Colonic mucosa (tissue), 4 donors: ENCODE measurements at regions not wholly inside any gene's neighbourhood (a gene's known extent, or its start where the extent isn't known, plus 50 kb on each side); places are given as distances from the start of the nearest gene placed in this dataset.

ENCODE experiments used
- DNase-seq: peaks from one replicate; pipeline ENCODE4 v3.0.0-alpha.2; 2020
- H3K27ac ChIP-seq: fragments of 200-600 bp; one replicate; pipeline ENCODE4 v1.8.0; 2021
- H3K27me3 ChIP-seq: fragments of 200-600 bp; one replicate; pipeline ENCODE4 v1.8.0; 2021
- H3K36me3 ChIP-seq: fragments of 200-600 bp; one replicate; pipeline ENCODE4 v1.8.0; 2021
- H3K4me1 ChIP-seq: fragments of 200-600 bp; one replicate; pipeline ENCODE4 v1.8.0; 2021; ENCODE audit warnings: mild to moderate bottlenecking
- H3K4me3 ChIP-seq: fragments of 200-600 bp; one replicate; pipeline ENCODE4 v1.8.0; 2021
- H3K9ac ChIP-seq, 2 donors: one replicate each; pipeline ENCODE4 v1.7.0; 2013; ENCODE audit warnings: control low read depth in 2 of 2, low read depth in 2 of 2, low read length in 2 of 2
- H3K9me3 ChIP-seq: fragments of 200-600 bp; one replicate; pipeline ENCODE4 v1.8.0; 2021
- intact Hi-C: fragments of 100-400 bp; cut with DNase I; formaldehyde crosslinking; loops from one replicate; pipeline ENCODE4 v1.14.1; 2022
- TF ChIP-seq, protein P1 (sequence below): fragments of 200-600 bp; IDR thresholded peaks from one replicate; pipeline ENCODE4 v1.8.0; 2022; ENCODE audit warnings: antibody characterized with exemption, mild to moderate bottlenecking
- donor health status: healthy.
- donor health status: DM: no; HTN: no; CAD: no.
- donor health status: DM: no; HTN: no; CAD: no.

DNA sequence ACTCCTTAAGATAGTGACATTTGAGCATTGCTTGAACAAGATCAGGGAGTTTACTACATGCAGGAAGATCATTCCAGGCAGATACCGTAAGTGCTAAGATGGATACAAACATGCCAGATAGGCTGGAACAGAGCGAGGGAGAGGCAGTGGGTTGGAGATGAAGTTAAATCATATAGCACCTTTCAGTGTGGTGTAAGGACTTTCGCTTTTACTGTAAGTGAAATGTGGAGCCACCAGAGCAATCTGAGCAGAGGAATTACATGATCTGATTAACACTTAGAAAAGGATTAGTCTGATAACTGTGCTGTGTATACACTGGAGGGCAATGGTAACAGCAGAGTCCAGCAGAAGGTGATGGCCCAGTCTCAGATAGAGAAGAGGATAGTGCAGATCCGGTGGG is 163.0 kb upstream of the SSTR1 start:
- no peaks in the 10 kb centered on the region for H3K9me3 ChIP-seq
- DNase-seq, result no peak
- no peaks in the 10 kb centered on the region for H3K4me1 ChIP-seq
- H3K4me3 ChIP-seq, result no peak overlapping the region
- no peak overlapping the region for H3K9ac ChIP-seq
- H3K27ac ChIP-seq, result no peak overlapping the region
- TF ChIP-seq, protein P1, sequence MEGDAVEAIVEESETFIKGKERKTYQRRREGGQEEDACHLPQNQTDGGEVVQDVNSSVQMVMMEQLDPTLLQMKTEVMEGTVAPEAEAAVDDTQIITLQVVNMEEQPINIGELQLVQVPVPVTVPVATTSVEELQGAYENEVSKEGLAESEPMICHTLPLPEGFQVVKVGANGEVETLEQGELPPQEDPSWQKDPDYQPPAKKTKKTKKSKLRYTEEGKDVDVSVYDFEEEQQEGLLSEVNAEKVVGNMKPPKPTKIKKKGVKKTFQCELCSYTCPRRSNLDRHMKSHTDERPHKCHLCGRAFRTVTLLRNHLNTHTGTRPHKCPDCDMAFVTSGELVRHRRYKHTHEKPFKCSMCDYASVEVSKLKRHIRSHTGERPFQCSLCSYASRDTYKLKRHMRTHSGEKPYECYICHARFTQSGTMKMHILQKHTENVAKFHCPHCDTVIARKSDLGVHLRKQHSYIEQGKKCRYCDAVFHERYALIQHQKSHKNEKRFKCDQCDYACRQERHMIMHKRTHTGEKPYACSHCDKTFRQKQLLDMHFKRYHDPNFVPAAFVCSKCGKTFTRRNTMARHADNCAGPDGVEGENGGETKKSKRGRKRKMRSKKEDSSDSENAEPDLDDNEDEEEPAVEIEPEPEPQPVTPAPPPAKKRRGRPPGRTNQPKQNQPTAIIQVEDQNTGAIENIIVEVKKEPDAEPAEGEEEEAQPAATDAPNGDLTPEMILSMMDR, result no peak
- no peaks in the 10 kb centered on the region for H3K36me3 ChIP-seq
- intact Hi-C loops, result no loop called here
- no peaks in the 10 kb centered on the region for H3K27me3 ChIP-seq

DNA sequence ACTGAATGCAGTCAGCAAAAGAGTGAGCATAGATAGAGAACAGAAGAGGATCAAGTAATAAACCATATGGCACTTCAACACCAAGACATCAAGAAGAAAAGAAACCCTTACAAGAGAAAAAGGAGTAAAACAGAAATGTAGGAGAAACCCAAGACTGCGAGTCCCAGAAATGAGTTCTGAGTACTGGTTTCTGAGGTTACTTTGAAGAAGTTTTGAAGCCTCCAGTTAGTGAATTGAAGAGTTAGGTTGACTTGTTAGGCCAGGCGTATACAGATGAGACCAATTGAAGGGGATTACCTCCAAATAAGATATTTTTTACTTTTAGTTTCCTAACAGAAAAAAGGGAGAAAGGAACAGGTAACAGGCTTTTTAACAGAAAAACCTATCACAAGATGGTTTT is 162.2 kb upstream of the SSTR1 start:
- no peaks in the 10 kb centered on the region for H3K9me3 ChIP-seq
- no peak for DNase-seq
- intact Hi-C loops, result no loop called here
- no peaks in the 10 kb centered on the region for H3K36me3 ChIP-seq
- H3K27me3 ChIP-seq, result no peaks in the 10 kb centered on the region
- TF ChIP-seq, protein P1, result no peak
- H3K27ac ChIP-seq, result no peak overlapping the region
- no peak overlapping the region for H3K9ac ChIP-seq
- no peak overlapping the region for H3K4me3 ChIP-seq
- no peaks in the 10 kb centered on the region for H3K4me1 ChIP-seq

DNA sequence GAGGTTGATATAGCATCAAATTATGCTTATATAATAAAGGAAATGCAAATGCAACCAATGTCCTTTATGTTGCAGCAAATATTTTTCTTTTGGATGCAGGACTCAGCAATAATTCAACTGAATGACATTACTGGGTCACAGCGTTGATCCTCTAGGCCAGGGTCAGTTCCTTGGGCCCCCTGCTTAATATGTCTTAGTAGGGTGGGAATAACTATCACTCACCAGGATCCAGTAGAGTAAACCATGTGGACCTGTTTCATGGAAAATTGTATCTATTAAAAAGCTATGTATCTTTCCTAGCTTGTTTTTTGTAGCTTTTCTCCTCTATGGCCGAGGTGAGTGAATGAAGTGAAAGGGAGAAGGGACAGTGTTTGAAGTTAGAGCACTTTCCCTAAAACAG is 161.5 kb upstream of the SSTR1 start:
- no peak overlapping the region for H3K4me3 ChIP-seq
- no peak overlapping the region for H3K27ac ChIP-seq
- no peaks in the 10 kb centered on the region for H3K9me3 ChIP-seq
- intact Hi-C loops, result no loop called here
- no peaks in the 10 kb centered on the region for H3K27me3 ChIP-seq
- H3K9ac ChIP-seq, result no peak overlapping the region
- H3K36me3 ChIP-seq, result no peaks in the 10 kb centered on the region
- TF ChIP-seq, protein P1, result no peak
- no peaks in the 10 kb centered on the region for H3K4me1 ChIP-seq
- no peak for DNase-seq

DNA sequence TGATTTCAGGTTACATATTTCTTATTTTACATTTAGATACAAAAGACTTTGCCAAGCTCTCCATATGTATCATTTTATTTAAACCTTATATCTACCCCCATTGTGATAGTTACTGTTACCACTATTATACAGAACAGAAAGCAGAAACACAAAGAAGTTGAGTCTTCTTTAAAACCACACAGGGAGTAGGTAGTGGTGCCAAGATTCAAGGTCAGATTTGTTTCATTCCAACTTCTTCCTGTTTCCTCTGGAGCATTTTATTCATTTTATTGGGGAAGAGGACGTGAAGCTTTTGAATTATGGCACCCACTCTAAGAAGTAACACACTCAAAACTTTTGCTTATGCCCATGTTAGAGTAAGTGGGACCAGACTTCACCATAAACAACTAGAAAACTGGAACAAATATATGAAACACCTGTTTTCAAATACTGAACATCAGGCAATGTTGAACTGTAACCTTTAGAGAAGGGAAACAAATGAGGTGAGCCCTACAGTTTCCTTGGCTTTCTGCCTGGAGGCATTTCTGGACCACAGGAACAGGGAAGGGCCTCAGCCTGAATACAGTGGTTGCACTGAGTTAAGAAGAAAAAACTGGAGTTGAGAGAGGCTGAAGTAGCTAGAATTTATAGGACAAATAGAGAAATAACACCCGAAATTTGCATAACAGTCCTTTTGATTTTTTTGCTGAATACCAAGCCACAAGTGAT is 160.4 kb upstream of the SSTR1 start:
- TF ChIP-seq, protein P1, result no peak
- no peaks in the 10 kb centered on the region for H3K9me3 ChIP-seq
- intact Hi-C loops, result no loop called here
- H3K4me1 ChIP-seq, result no peaks in the 10 kb centered on the region
- no peak overlapping the region for H3K27ac ChIP-seq
- no peaks in the 10 kb centered on the region for H3K27me3 ChIP-seq
- H3K36me3 ChIP-seq, result no peaks in the 10 kb centered on the region
- no peak for DNase-seq
- H3K4me3 ChIP-seq, result no peak overlapping the region
- no peak overlapping the region for H3K9ac ChIP-seq

DNA sequence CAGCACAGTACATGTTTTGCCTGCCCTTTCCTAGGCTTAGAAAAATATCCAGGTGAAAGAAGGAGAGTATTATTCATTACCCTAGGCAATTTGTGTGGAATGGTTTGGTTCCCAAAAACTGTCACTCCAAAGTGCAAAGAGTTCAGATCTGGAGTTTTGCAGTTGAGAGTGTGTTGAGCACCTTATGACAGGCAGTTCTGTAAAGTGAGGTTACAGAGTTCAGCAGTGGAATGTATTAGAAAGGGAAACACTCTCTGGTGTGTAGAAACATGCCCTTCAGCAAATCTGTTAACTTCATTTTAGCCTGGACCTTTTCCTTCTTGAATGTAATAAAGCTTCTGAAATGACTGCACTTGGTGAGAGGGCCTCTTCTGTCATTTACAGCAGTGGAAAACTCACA is 154.0 kb upstream of the SSTR1 start:
- TF ChIP-seq, protein P1, result no peak
- H3K9me3 ChIP-seq, result no peaks in the 10 kb centered on the region

More for the DNA sequence above, 154.0 kb upstream of the SSTR1 start:
- intact Hi-C loops, result no loop called here
- H3K4me1 ChIP-seq, result no peaks in the 10 kb centered on the region
- H3K36me3 ChIP-seq, result no peaks in the 10 kb centered on the region
- no peak overlapping the region for H3K27ac ChIP-seq
- DNase-seq, result no peak
- H3K27me3 ChIP-seq, result no peaks in the 10 kb centered on the region
- H3K9ac ChIP-seq, result no peak overlapping the region
- no peak overlapping the region for H3K4me3 ChIP-seq
